ENCODE measurements at regions not wholly inside any gene's neighbourhood (a gene's known extent, or its start where the extent isn't known, plus 50 kb on each side); places are given as distances from the start of the nearest gene placed in this dataset.
"Not testable (repeated sequence)": the region's sequence is repeated elsewhere in the genome, so short reads cannot be mapped to it uniquely, and the experiment has no call there.

DNA sequence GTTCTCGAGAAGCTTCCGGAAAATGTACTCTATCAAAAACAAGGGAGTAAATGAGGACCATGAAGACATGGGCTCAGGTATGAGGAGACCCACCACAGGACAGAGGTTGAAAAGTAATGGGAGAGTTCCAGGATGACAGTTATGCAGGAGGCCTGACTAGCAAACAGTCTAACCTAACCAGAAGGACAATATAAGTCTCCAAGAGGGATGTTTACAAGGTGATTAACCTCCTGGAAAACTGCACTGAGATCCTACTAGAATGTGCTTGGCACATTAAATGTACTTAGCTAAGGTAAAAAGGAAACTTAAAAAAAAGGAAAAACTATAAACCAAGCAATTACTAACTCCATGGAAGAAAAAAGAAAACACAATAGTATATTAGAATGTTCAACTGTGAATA lies 258.3 kb downstream of the KLF5 start:
- intact Hi-C loops (cut with DNase I, micrococcal nuclease) = no loop called here
- ATAC-seq (peak; percentile 89), DNase-seq (no peak)

- DNase-seq (no peak), ATAC-seq (peak; percentile 68)
- intact Hi-C loops (cut with DNase I, micrococcal nuclease) = no loop called here
These were observed 251.6 kb downstream of the KLF5 start for GRCh38 chr13:73310366-73310765.

DNA sequence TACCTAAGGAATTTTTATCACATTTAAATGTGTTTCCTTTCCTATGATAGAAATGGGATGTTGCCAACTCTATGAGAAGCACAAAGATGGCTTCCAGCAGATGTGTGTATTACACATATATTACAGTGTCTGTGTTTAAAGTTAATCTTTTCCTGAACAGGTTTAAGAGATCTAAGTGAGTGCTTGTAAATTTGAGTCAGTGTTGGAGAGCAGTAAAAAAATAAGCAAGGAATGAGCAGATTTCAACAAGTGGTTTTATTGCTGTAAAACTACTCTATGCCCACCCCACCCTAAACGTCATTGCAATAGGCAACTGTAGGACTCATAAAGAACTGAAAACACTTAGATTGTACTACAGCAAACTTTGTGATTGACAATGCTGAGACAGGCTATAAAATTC lies 248.7 kb downstream of the KLF5 start:
- intact Hi-C loops (cut with DNase I, micrococcal nuclease) = no loop called here
- ATAC-seq (peak; percentile 90), DNase-seq (peak in 1 of 2 donors; percentile 54)

DNA sequence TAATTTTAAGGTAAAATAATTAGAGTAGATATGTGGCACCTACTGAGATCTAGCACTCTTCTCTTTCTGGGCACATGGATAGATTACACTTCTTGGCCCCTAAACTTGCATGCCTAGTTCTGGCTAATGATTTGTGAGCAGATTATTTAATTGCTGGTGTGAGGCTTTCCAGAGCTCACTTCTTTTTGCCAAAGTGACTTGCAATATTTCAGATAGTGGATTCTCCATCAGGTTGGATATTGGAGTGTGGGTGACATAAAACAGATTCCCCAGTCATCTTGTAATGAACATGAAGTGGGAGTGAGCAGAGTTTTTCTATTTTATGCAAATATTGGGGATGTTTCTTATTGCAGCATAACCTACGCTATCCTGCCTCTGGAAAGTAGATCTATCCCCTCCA lies 247.9 kb downstream of the KLF5 start:
- ATAC-seq (no peak), DNase-seq (no peak)
- intact Hi-C loops (cut with DNase I, micrococcal nuclease) = no loop called here

- ATAC-seq (no peak), DNase-seq (no peak)
- intact Hi-C loops (cut with DNase I, micrococcal nuclease) = no loop called here
These were observed 245.6 kb downstream of the KLF5 start for GRCh38 chr13:73304442-73304841.

DNA sequence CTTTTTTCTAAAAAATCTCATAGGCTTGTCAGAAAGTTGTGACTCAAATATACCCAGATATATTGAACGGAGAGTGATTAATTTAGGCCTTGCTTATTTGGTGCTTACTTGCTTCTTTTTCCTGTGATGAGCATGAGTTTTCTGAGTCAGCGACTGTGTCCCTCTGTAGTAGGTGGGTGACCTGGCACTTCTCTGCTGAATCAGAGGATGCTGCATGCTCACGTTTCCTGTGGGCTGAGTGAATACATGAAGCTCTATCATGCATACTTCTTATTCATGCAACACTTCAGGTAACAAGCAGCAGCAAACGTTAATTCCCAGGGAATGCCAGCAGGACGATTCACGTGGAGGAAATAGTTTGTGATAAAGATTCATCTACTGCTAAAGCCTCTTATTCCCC lies 245.0 kb downstream of the KLF5 start:
- DNase-seq = no peak
- intact Hi-C loops (cut with DNase I, micrococcal nuclease) = no loop called here
- ATAC-seq = no peak

- intact Hi-C loops (cut with DNase I, micrococcal nuclease); DNase-seq; ATAC-seq: not testable (repeated sequence)
These were observed 242.8 kb downstream of the KLF5 start for GRCh38 chr13:73301622-73302021.

DNA sequence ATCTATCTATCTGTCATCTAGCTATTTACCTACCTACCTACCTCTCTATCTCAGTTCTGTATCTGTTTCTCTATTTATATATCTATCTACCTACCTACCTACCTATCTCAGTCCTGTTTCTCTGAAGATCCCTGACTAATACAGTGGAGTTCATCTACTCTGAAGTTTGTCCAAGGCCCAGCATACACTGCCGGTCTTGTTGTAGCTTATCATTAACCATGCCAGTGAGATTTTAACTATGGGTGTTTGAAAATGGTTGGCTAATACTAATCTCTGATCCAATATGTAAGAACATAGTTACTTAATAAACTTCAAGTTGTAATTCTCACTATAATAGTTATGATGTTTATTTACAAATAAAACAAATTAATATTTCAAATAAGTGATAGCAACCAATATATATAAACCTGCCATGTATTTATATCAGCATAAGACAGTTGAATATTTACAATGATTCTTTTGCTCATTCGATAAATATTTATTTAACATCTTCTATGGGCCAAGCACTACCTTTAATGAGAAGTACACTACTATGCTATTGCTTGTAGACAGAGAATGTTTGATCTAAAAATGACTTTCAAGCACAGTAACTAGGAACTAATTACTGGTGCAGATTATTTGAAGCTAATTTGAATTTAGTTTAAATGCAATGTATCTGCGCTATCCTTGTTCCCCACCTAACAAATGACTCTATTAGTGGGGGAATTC lies 242.1 kb downstream of the KLF5 start:
- DNase-seq (no peak), ATAC-seq (peak; percentile 51)
- intact Hi-C loops (cut with DNase I, micrococcal nuclease) = no loop called here

GRCh38 chr13:73299787-73300186 lies 241.0 kb downstream of the KLF5 start:
- no peak for DNase-seq
- intact Hi-C loops (cut with DNase I, micrococcal nuclease) = no loop called here
- ATAC-seq = no peak

GRCh38 chr13:73293913-73294523 lies 235.2 kb downstream of the KLF5 start:
- peak; percentile 16 to 38 for DNase-seq
- ATAC-seq = peak; percentile 98
- intact Hi-C loops (cut with DNase I, micrococcal nuclease) = no loop called here

- intact Hi-C loops (cut with DNase I, micrococcal nuclease) = no loop called here
- ATAC-seq (no peak), DNase-seq (no peak)
These were observed 233.3 kb downstream of the KLF5 start for GRCh38 chr13:73292127-73292526.

DNA sequence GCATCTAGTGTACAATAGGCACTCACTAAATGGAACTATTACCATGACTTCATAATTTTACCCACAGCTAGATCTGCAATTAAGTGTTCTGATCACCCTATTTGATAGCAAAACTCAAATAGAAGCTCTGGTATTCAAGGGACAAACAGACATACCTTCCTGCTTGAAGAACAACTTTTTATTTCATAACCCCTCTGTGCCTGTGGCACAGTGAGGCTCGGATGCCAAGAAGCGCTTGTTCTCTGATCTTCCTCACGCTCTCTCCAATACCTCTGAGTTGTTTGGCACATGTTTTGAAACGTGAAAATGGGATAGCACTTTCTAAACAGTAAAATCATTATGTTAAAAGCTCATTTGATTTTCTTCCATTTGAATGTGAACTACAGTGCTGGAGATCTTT lies 232.0 kb downstream of the KLF5 start:
- ATAC-seq (no peak), DNase-seq (no peak)
- intact Hi-C loops (cut with DNase I, micrococcal nuclease) = no loop called here

GRCh38 chr13:73288596-73288995 lies 229.8 kb downstream of the KLF5 start:
- ATAC-seq = peak; percentile 84

DNA sequence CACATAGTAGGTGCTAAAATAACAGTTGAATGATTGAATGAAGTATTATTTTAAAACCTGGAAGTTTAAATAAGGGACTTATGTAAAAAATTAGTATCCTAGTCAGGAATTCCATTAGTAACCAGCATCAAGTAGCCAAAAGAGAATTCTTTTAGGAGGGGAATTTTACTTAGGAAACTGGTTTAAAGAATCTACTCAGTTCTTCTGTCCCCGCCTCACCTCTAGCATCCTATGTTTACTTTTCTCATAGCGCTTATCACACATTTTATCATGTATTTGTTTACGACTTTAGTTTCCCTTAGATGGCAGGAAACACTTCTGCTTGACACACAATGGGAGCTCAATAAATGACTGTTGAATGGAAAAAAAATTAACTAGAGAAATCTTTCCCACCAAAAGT lies 229.0 kb downstream of the KLF5 start:
- intact Hi-C loops (cut with DNase I, micrococcal nuclease) = no loop called here
- ATAC-seq (peak; percentile 75), DNase-seq (no peak)

More at GRCh38 chr13:73288596-73288995, 229.8 kb downstream of the KLF5 start:
- DNase-seq = peak; percentile 24 to 50
- intact Hi-C loops (cut with DNase I, micrococcal nuclease) = no loop called here

GRCh38 chr13:73286942-73287620 lies 228.3 kb downstream of the KLF5 start:
- ATAC-seq (peak; percentile 84), DNase-seq (peak; percentile 67 to 70)
- intact Hi-C loops (cut with DNase I, micrococcal nuclease) = no loop called here

- intact Hi-C loops (cut with DNase I, micrococcal nuclease) = no loop called here
- ATAC-seq = no peak
- no peak for DNase-seq
These were observed 227.4 kb downstream of the KLF5 start for GRCh38 chr13:73286177-73286576.

- no peak for DNase-seq
- intact Hi-C loops (cut with DNase I, micrococcal nuclease) = no loop called here
- no peak for ATAC-seq
These were observed 225.5 kb downstream of the KLF5 start for GRCh38 chr13:73284081-73284874.

DNA sequence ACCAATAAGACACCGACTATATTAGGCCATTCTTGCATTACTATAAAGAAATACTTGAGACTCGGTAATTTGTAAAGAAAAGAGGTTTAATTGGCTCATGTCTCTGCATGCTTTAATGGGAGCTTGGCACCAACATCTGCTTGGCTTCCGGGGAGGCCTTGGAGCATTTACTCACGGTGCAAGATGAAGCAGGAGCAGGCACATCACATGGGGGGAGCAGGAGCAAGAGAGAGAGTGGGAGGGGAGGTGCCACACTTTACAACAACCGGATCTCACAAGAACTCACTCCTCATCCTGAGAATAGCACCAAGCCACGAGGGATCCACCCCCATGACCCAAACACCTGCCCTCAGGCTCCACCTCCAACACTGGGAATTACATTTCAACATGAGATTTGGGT lies 224.8 kb downstream of the KLF5 start:
- intact Hi-C loops (cut with DNase I, micrococcal nuclease) = no loop called here
- DNase-seq (no peak), ATAC-seq (no peak)

- DNase-seq (no peak), ATAC-seq (no peak)
These were observed 222.9 kb downstream of the KLF5 start for GRCh38 chr13:73281746-73282145.

More at GRCh38 chr13:73281746-73282145, 222.9 kb downstream of the KLF5 start:
- intact Hi-C loops (cut with DNase I, micrococcal nuclease) = no loop called here

Data from left colon (tissue), 2 donors.